Rectal smooth muscle tissue (tissue), 1 donor: ENCODE measurements at regions not wholly inside any gene's neighbourhood (a gene's known extent, or its start where the extent isn't known, plus 50 kb on each side); places are given as distances from the start of the nearest gene placed in this dataset.

Experiments used
- H3K27ac ChIP-seq: one replicate; pipeline ENCODE4 v1.7.0; 2013; ENCODE audit warnings: low read depth, low read length, inconsistent platforms
- H3K27me3 ChIP-seq: one replicate; pipeline ENCODE4 v1.7.0; 2013; ENCODE audit warnings: low read length; ENCODE audit not compliant: control insufficient read depth, insufficient read depth
- H3K36me3 ChIP-seq: one replicate; pipeline ENCODE4 v1.7.0; 2013; ENCODE audit warnings: low read length; ENCODE audit not compliant: control insufficient read depth, insufficient read depth
- H3K4me1 ChIP-seq: one replicate; pipeline ENCODE4 v1.7.0; 2013; ENCODE audit warnings: low read length; ENCODE audit not compliant: control insufficient read depth, insufficient read depth
- H3K4me3 ChIP-seq: one replicate; pipeline ENCODE4 v1.7.0; 2013; ENCODE audit warnings: low read length
- H3K9ac ChIP-seq: one replicate; pipeline ENCODE4 v1.7.0; 2013; ENCODE audit warnings: low read length

GRCh38 chr1:208921259-208921658, 662.3 kb upstream of the CAMK1G start:
- Histone ChIP-seq H3K4me1 (no peaks in the 10 kb centered on the region), H3K4me3 (no peak overlapping the region), H3K9ac (no peak overlapping the region), H3K36me3 (no peaks in the 10 kb centered on the region), H3K27ac (no peak overlapping the region), H3K27me3 (no peaks in the 10 kb centered on the region)

GRCh38 chr1:208923456-208923855, 660.1 kb upstream of the CAMK1G start:
- Histone ChIP-seq H3K4me1 (no peaks in the 10 kb centered on the region), H3K36me3 (no peaks in the 10 kb centered on the region), H3K4me3 (no peak overlapping the region), H3K27me3 (no peaks in the 10 kb centered on the region), H3K27ac (no peak overlapping the region), H3K9ac (no peak overlapping the region)

GRCh38 chr1:208923946-208924720, 659.4 kb upstream of the CAMK1G start:
- no peaks in the 10 kb centered on the region for H3K36me3 ChIP-seq
- H3K27ac ChIP-seq: no peak overlapping the region
- H3K4me1 ChIP-seq: no peaks in the 10 kb centered on the region
- H3K9ac ChIP-seq: no peak overlapping the region
- no peak overlapping the region for H3K4me3 ChIP-seq
- H3K27me3 ChIP-seq: no peaks in the 10 kb centered on the region

- Histone ChIP-seq H3K4me3 (no peak overlapping the region), H3K4me1 (no peaks in the 10 kb centered on the region), H3K36me3 (no peaks in the 10 kb centered on the region), H3K9ac (no peak overlapping the region), H3K27me3 (no peaks in the 10 kb centered on the region), H3K27ac (no peak overlapping the region)
Measured at GRCh38 chr1:208924928-208925327, 658.6 kb upstream of the CAMK1G start.

GRCh38 chr1:208928349-208929010, 655.0 kb upstream of the CAMK1G start:
- no peak overlapping the region for H3K4me3 ChIP-seq
- no peak overlapping the region for H3K27ac ChIP-seq
- H3K36me3 ChIP-seq: no peaks in the 10 kb centered on the region
- no peaks in the 10 kb centered on the region for H3K4me1 ChIP-seq
- H3K9ac ChIP-seq: no peak overlapping the region
- no peaks in the 10 kb centered on the region for H3K27me3 ChIP-seq

GRCh38 chr1:208929575-208929974, 653.9 kb upstream of the CAMK1G start:
- H3K4me1 ChIP-seq: no peaks in the 10 kb centered on the region
- H3K4me3 ChIP-seq: no peak overlapping the region
- no peaks in the 10 kb centered on the region for H3K27me3 ChIP-seq
- H3K36me3 ChIP-seq: no peaks in the 10 kb centered on the region
- no peak overlapping the region for H3K27ac ChIP-seq
- H3K9ac ChIP-seq: no peak overlapping the region

- H3K36me3 ChIP-seq: no peaks in the 10 kb centered on the region
- H3K4me3 ChIP-seq: no peak overlapping the region
- H3K9ac ChIP-seq: no peak overlapping the region
- H3K4me1 ChIP-seq: no peaks in the 10 kb centered on the region
- H3K27me3 ChIP-seq: no peaks in the 10 kb centered on the region
- H3K27ac ChIP-seq: no peak overlapping the region
Measured at GRCh38 chr1:208931936-208932335, 651.6 kb upstream of the CAMK1G start.

GRCh38 chr1:208933984-208934525, 649.5 kb upstream of the CAMK1G start:
- H3K4me1 ChIP-seq: no peaks in the 10 kb centered on the region
- no peak overlapping the region for H3K27ac ChIP-seq
- no peak overlapping the region for H3K4me3 ChIP-seq
- no peaks in the 10 kb centered on the region for H3K27me3 ChIP-seq
- H3K9ac ChIP-seq: no peak overlapping the region
- no peaks in the 10 kb centered on the region for H3K36me3 ChIP-seq

GRCh38 chr1:208934933-208935332, 648.6 kb upstream of the CAMK1G start:
- Histone ChIP-seq H3K27ac (no peak overlapping the region), H3K9ac (no peak overlapping the region), H3K4me3 (no peak overlapping the region), H3K27me3 (no peaks in the 10 kb centered on the region), H3K36me3 (no peaks in the 10 kb centered on the region), H3K4me1 (no peaks in the 10 kb centered on the region)

GRCh38 chr1:208935517-208936187, 647.9 kb upstream of the CAMK1G start:
- no peaks in the 10 kb centered on the region for H3K27me3 ChIP-seq
- no peak overlapping the region for H3K9ac ChIP-seq
- H3K4me3 ChIP-seq: no peak overlapping the region
- no peaks in the 10 kb centered on the region for H3K4me1 ChIP-seq
- H3K36me3 ChIP-seq: no peaks in the 10 kb centered on the region
- no peak overlapping the region for H3K27ac ChIP-seq

- H3K27ac ChIP-seq: no peak overlapping the region
- H3K27me3 ChIP-seq: no peaks in the 10 kb centered on the region
Measured at GRCh38 chr1:208939537-208940085, 643.9 kb upstream of the CAMK1G start.

GRCh38 chr1:208942394-208943130, 641.0 kb upstream of the CAMK1G start:
- no peaks in the 10 kb centered on the region for H3K4me1 ChIP-seq
- H3K9ac ChIP-seq: no peak overlapping the region
- H3K36me3 ChIP-seq: no peaks in the 10 kb centered on the region
- H3K4me3 ChIP-seq: no peak overlapping the region
- H3K27me3 ChIP-seq: no peaks in the 10 kb centered on the region
- no peak overlapping the region for H3K27ac ChIP-seq

More at GRCh38 chr1:208939537-208940085, 643.9 kb upstream of the CAMK1G start:
- Histone ChIP-seq H3K4me1 (no peaks in the 10 kb centered on the region), H3K4me3 (no peak overlapping the region), H3K36me3 (no peaks in the 10 kb centered on the region), H3K9ac (no peak overlapping the region)
